Heart left ventricle (tissue), 16 donors: ENCODE measurements at regions not wholly inside any gene's neighbourhood (a gene's known extent, or its start where the extent isn't known, plus 50 kb on each side); places are given as distances from the start of the nearest gene placed in this dataset.

Source experiments
- ATAC-seq, 4 donors: fragments of 200-7000 bp; cut with Tn5 transposase; one replicate each; pipeline ENCODE4 v1.9.1; 2020 to 2022; ENCODE audit warnings: moderate library complexity in 4 of 4, mild to moderate bottlenecking in 3 of 4, moderate number of reproducible peaks in 1 of 4
- DNase-seq, 5 donors: peaks; one replicate each; pipeline ENCODE4 v3.0.0-alpha.2; 2020
- H3K27ac ChIP-seq, 12 donors: fragments of 200-600 bp; sonication (generic) in 4 of 12; one replicate each; pipeline versions ENCODE4 v1.5.0 to v1.8.0; 2016 to 2022; ENCODE audit warnings: mild to moderate bottlenecking in 2 of 12
- H3K27me3 ChIP-seq, 9 donors: fragments of 200-600 bp; sonication (generic) in 2 of 9; one replicate each; pipeline versions ENCODE4 v1.5.1 to v1.8.0; 2016 to 2022; ENCODE audit warnings: mild to moderate bottlenecking in 3 of 9
- H3K36me3 ChIP-seq, 9 donors: fragments of 200-600 bp; sonication (generic) in 2 of 9; one replicate each; pipeline versions ENCODE4 v1.5.0 to v1.8.0; 2018 to 2022; ENCODE audit warnings: mild to moderate bottlenecking in 2 of 9
- H3K4me1 ChIP-seq, 12 donors: fragments of 200-600 bp; sonication (generic) in 4 of 12; one replicate each; pipeline versions ENCODE4 v1.5.0 to v1.8.0; 2016 to 2022; ENCODE audit warnings: mild to moderate bottlenecking in 3 of 12
- H3K4me3 ChIP-seq, 12 donors: fragments of 200-600 bp; sonication (generic) in 4 of 12; one replicate each; pipeline versions ENCODE4 v1.5.0 to v1.8.0; 2017 to 2022; ENCODE audit warnings: mild to moderate bottlenecking in 9 of 12, moderate library complexity in 4 of 12
- H3K9me3 ChIP-seq, 12 donors: fragments of 200-600 bp; sonication (generic) in 4 of 12; one replicate each; pipeline versions ENCODE4 v1.5.0 to v1.8.0; 2016 to 2022; ENCODE audit warnings: mild to moderate bottlenecking in 1 of 12
- CTCF ChIP-seq, 12 donors: fragments of 200-600 bp; sonication (generic) in 4 of 12; IDR thresholded peaks; one replicate each; pipeline versions ENCODE4 v1.5.0 to v1.8.0; 2018 to 2022; ENCODE audit warnings: antibody characterized with exemption in 12 of 12, mild to moderate bottlenecking in 5 of 12
- POLR2A ChIP-seq, 2 donors: fragments of 450-650 bp; IDR thresholded peaks; one replicate each; pipeline ENCODE4 v1.6.1; 2017; ENCODE audit warnings: antibody characterized with exemption in 2 of 2, mild to moderate bottlenecking in 2 of 2, moderate library complexity in 2 of 2
- WGBS, 4 donors: extraction: QIAGEN DNeasy Blood & Tissue Kit in 2 of 4; methylation state at CpG; one replicate each; pipeline versions ENCODE4 v1.1.5 to v1.1.7; 2013 to 2018; 5-methylcytosine and 5-hydroxymethylcytosine counted together
- intact Hi-C, 10 donors: fragments of 100-400 bp; cut with DNase I; formaldehyde crosslinking; loops; one replicate each; pipeline versions ENCODE4 v1.11.1 to v1.14.2; 2022
- donor health status: ischemic (EF 13 %, LVEDD 7.1; RV severe dilation, severe dysfunction).
- donor health status: healthy with polysubstance abuse.
- donor health status: DM: no; HTN: yes; CAD: no.
- donor health status: DM: no; HTN: no; CAD: no.
- donor health status: ischemic (EF 25% LVEDD 6.9; RV normal size, moderate dysfunction).
- donor health status: ischemic (EF 25% LVEDD 5.7; RV mildly dilated, moderate dysfunction).
- donor health status: healthy.
- donor health status: DM: yes; HTN: yes; CAD: no.
- donor health status: ischemic (EF 35%, LVEDD 5.7; RV mildly dilated, moderate dysfunction).
- donor health status: nonischemic (EF 11% LVEDD 7.7; RV severe dilation, severe dysfunction).
- donor health status: DM: yes; HTN: yes; CAD: no.
- donor health status: PGD.
- donor health status: ischemic (EF 29% LVEDD 5.4; RV normal size, mild dysfunction).
- donor health status: nonischemic (EF 23%, LVEDD 6.1; RV moderate dilation, normal function).

DNA sequence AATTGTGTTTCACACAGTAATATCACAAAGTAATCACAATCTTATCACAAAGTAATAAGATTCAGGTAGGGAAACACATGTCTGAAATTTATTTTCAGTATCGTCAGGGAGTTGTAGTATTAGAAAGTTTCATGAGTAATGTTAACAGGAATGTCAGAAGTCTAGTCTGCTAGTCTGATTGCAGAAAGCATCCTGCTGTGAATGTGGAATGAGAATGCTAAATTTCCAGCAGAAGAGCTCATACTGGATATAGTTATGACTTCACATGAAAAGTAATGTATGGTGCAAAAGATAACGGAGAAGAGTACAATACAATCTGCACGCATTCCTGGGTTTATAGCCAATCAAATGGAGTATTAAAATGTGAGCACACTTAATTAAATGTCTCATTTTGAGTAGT lies 494.7 kb upstream of the SETBP1 start:
- TF ChIP-seq CTCF (IDR thresholded peaks at IDR 0.05) (no peak), POLR2A (IDR thresholded peaks at IDR 0.05) (no peak)
- Histone ChIP-seq H3K4me3 (no peak overlapping the region), H3K4me1 (no peaks in the 10 kb centered on the region), H3K36me3 (no peaks in the 10 kb centered on the region), H3K27me3 (no peaks in the 10 kb centered on the region), H3K27ac (no peak overlapping the region), H3K9me3 (no peaks in the 10 kb centered on the region)
- DNase-seq, result no peak
- ATAC-seq, result no peak
- intact Hi-C loops, result no loop called here
- 73 to 86% (median 83%) methylated on average over 3 of the region's 3 CpGs for WGBS, 4 donors

DNA sequence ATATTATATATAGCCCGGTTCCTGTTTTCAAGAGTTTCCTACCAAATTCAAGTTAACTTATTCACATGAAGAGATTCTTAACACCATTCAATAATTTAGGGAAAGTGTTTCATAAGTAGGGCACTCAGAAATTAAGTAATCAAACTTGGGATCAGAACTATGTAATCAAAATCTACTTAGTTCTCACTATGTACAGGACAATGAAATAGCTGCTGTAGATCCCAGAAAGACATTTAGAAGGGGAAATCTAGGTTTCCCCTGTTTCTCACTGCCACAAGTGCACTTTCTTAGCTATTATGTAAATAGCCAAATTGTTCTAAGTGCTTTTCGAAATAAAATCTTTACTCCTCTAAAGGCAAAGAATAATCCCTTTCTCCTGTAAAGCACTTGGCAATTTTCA lies 493.6 kb upstream of the SETBP1 start:
- intact Hi-C loops, result no loop called here
- DNase-seq, result no peak
- TF ChIP-seq POLR2A (IDR thresholded peaks at IDR 0.05) (no peak), CTCF (IDR thresholded peaks at IDR 0.05) (no peak)
- Histone ChIP-seq H3K4me3 (no peak overlapping the region), H3K27ac (no peak overlapping the region), H3K4me1 (no peaks in the 10 kb centered on the region), H3K9me3 (no peaks in the 10 kb centered on the region), H3K27me3 (no peaks in the 10 kb centered on the region), H3K36me3 (no peaks in the 10 kb centered on the region)
- no peak for ATAC-seq
- 87 to 94% (median 89%) methylated on average over 2 of the region's 2 CpGs for WGBS, 4 donors

DNA sequence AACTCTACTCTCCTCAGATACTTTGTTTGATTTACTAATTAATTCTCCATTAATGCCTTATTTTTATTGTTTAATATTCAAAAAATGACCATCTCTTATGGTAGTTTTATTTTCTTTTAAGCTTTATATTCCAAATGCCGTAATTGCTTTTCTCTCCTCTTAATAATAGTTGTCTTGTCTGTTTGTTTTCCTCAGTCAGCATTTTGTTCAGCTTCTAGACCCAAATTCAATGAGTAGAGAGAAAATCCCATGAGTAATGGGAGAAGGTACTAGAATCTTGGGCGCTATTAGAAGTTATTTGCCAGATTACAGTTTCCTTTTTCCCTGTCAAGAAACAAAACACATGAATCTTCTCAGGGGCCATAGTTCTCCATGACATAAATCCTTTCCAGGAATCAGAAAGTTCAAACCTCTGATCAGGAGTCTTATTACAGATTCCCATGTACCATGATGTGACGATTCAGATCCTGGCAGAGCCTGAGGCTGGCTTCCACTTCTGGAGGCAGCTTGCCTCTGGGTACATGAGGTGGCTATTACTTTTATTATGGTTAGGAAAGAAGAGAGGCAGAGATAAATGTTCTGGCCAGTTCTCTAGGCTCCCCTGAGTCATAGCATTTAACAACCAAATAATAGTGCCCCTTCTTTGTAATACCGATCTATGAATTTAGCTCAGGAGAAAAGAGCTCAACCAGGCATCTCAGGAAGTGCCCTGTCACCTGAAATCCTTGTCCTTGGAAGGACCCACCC lies 485.1 kb upstream of the SETBP1 start:
- Histone ChIP-seq H3K9me3 (no peaks in the 10 kb centered on the region), H3K27ac (no peak overlapping the region), H3K4me3 (no peak overlapping the region), H3K4me1 (no peaks in the 10 kb centered on the region), H3K27me3 (no peaks in the 10 kb centered on the region), H3K36me3 (no peaks in the 10 kb centered on the region)
- ATAC-seq, result no peak
- intact Hi-C loops, result no loop called here
- TF ChIP-seq CTCF (IDR thresholded peaks at IDR 0.05), result no peak
- no peak for TF ChIP-seq POLR2A (IDR thresholded peaks at IDR 0.05)
- WGBS, 4 donors, result 88 to 94% (median 90%) methylated on average over 4 of the region's 4 CpGs
- DNase-seq, result no peak

GRCh38 chr18:44197832-44198611 lies 482.7 kb upstream of the SETBP1 start:
- Histone ChIP-seq H3K27me3 (no peaks in the 10 kb centered on the region), H3K27ac (no peak overlapping the region), H3K4me3 (no peak overlapping the region), H3K4me1 (no peaks in the 10 kb centered on the region), H3K9me3 (peaks cover 0 to under 1% (median 0%) of the 10 kb centered on the region in 12 donors), H3K36me3 (no peaks in the 10 kb centered on the region)
- ATAC-seq, result no peak
- intact Hi-C loops, result no loop called here
- TF ChIP-seq POLR2A (IDR thresholded peaks at IDR 0.05) (no peak), CTCF (IDR thresholded peaks at IDR 0.05) (no peak)
- WGBS, 4 donors, result 72 to 86% (median 82%) methylated on average over 4 to 8 of the region's 8 CpGs
- peak in 1 of 5 donors; percentile 44 for DNase-seq
